ENCODE measurements at regions not wholly inside any gene's neighbourhood (a gene's known extent, or its start where the extent isn't known, plus 50 kb on each side); places are given as distances from the start of the nearest gene placed in this dataset.

DNA sequence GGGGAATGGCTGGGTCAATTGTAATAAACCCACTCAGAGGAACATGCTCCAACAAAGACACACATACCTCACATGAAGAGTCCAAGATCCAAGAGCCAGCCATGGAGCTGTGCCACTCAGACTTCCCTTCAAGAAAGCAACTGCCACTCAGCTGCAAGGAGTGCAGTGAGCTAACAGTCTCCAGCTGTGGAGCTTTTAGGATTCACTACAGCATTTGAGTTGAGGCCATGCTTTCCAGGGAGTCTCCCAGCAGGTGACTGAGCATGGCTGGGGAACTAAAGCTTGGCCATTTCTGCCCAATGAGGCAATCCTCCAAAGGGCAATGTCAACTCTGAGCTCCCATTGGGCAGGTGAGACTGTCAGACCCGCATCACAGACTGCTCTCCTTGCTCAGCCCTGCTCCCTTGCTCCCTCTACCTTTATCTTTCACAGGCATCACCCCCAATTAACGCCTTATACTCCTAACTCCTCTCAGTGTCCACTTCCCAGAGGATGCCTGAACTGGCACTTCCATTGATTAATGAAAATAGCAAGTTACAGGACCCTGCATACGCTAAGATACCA lies 165.3 kb upstream of the CTNNB1 start:
- intact Hi-C loops (cut with DNase I) = no loop called here
- Histone ChIP-seq H3K27ac (no peak overlapping the region), H3K27me3 (no peaks in the 10 kb centered on the region), H3K36me3 (no peaks in the 10 kb centered on the region), H3K9me3 (no peaks in the 10 kb centered on the region), H3K4me1 (no peaks in the 10 kb centered on the region), H3K4me3 (no peak overlapping the region)
- TF ChIP-seq POLR2AphosphoS5 (IDR thresholded peaks at IDR 0.05; ENCODE audit: insufficient read depth in 1 of 2, low read depth in 1 of 2) (no peak), POLR2A (IDR thresholded peaks at IDR 0.05) (no peak)
- TF ChIP-seq, protein P1, sequence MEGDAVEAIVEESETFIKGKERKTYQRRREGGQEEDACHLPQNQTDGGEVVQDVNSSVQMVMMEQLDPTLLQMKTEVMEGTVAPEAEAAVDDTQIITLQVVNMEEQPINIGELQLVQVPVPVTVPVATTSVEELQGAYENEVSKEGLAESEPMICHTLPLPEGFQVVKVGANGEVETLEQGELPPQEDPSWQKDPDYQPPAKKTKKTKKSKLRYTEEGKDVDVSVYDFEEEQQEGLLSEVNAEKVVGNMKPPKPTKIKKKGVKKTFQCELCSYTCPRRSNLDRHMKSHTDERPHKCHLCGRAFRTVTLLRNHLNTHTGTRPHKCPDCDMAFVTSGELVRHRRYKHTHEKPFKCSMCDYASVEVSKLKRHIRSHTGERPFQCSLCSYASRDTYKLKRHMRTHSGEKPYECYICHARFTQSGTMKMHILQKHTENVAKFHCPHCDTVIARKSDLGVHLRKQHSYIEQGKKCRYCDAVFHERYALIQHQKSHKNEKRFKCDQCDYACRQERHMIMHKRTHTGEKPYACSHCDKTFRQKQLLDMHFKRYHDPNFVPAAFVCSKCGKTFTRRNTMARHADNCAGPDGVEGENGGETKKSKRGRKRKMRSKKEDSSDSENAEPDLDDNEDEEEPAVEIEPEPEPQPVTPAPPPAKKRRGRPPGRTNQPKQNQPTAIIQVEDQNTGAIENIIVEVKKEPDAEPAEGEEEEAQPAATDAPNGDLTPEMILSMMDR (IDR thresholded peaks at IDR 0.05) = no peak
- no peak for DNase-seq (ENCODE audit: extremely low spot score in 2 of 2)

DNA sequence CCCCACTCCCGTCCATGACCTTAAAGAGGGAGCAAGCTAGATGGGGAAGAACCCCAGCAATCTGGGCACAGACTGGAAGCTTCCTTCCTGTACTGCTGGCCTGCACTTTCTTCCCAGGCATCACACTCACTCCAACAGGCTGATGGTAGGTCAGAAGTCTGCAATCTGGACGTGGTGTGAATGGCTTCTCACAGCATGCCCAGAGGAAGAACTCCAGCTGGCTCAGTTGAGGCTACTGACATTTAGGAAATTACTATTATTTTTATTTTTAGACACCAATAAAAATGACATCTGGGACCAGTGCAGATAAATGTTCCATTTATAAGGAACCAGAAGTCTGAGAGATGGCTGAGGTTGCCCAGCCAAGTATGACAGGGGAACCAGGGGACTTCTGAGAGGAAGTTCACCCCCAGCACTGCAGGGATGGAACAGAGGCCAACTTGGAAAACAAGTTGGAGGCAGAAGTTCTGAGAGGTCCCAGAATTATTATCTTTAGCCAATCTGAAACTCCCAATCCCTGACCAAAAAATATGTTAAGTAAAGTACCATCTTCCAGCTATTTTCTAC lies 163.8 kb upstream of the CTNNB1 start:
- intact Hi-C loops (cut with DNase I) = no loop called here
- Histone ChIP-seq H3K4me3 (no peak overlapping the region), H3K36me3 (no peaks in the 10 kb centered on the region), H3K9me3 (no peaks in the 10 kb centered on the region), H3K27ac (no peak overlapping the region), H3K4me1 (no peaks in the 10 kb centered on the region), H3K27me3 (no peaks in the 10 kb centered on the region)
- DNase-seq (ENCODE audit: extremely low spot score in 2 of 2) = no peak
- TF ChIP-seq, protein P1 (IDR thresholded peaks at IDR 0.05) = no peak
- TF ChIP-seq POLR2AphosphoS5 (IDR thresholded peaks at IDR 0.05; ENCODE audit: insufficient read depth in 1 of 2, low read depth in 1 of 2) (no peak), POLR2A (IDR thresholded peaks at IDR 0.05) (no peak)

- no peaks in the 10 kb centered on the region for H3K9me3 ChIP-seq
- DNase-seq (ENCODE audit: extremely low spot score in 2 of 2) = no peak
- H3K4me1 ChIP-seq = no peaks in the 10 kb centered on the region
- H3K4me3 ChIP-seq = no peak overlapping the region
- intact Hi-C loops (cut with DNase I) = no loop called here
- no peaks in the 10 kb centered on the region for H3K27me3 ChIP-seq
- H3K36me3 ChIP-seq = no peaks in the 10 kb centered on the region
- no peak for TF ChIP-seq POLR2AphosphoS5 (IDR thresholded peaks at IDR 0.05; ENCODE audit: insufficient read depth in 1 of 2, low read depth in 1 of 2)
- TF ChIP-seq POLR2A (IDR thresholded peaks at IDR 0.05) = no peak
- TF ChIP-seq, protein P1 (IDR thresholded peaks at IDR 0.05) = no peak
- no peak overlapping the region for H3K27ac ChIP-seq
Observed at GRCh38 chr3:41037651-41038334, 161.5 kb upstream of the CTNNB1 start.

- Histone ChIP-seq H3K4me3 (no peak overlapping the region), H3K4me1 (no peaks in the 10 kb centered on the region), H3K27me3 (no peaks in the 10 kb centered on the region), H3K27ac (no peak overlapping the region), H3K36me3 (no peaks in the 10 kb centered on the region), H3K9me3 (no peaks in the 10 kb centered on the region)
- DNase-seq (ENCODE audit: extremely low spot score in 2 of 2) = no peak
- TF ChIP-seq, protein P1 (IDR thresholded peaks at IDR 0.05) = no peak
- TF ChIP-seq POLR2A (IDR thresholded peaks at IDR 0.05) = no peak
- TF ChIP-seq POLR2AphosphoS5 (IDR thresholded peaks at IDR 0.05; ENCODE audit: insufficient read depth in 1 of 2, low read depth in 1 of 2) = no peak
- intact Hi-C loops (cut with DNase I) = no loop called here
Observed at GRCh38 chr3:41040256-41040655, 159.0 kb upstream of the CTNNB1 start.

DNA sequence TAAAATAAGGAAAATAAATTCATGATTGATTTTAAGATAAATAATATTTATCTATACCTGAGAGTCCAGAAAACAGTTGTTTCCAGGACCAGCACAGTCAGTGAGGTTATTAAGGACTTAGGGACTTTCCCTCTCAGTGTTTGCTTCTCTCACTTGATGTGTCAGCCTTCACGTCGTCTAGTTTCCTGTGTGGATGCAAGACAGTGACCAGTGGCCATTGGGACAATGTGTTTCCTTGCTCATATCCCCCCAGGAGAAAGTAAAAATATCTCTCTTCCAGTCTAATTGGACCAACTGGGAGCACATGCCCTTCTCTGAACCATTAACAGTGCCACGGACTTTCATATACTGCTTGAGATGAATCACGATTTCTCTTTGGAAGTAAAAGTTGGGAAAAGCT lies 157.8 kb upstream of the CTNNB1 start:
- intact Hi-C loops (cut with DNase I) = no loop called here
- Histone ChIP-seq H3K36me3 (no peaks in the 10 kb centered on the region), H3K4me1 (no peaks in the 10 kb centered on the region), H3K27ac (no peak overlapping the region), H3K4me3 (no peak overlapping the region), H3K27me3 (no peaks in the 10 kb centered on the region), H3K9me3 (no peaks in the 10 kb centered on the region)
- no peak for DNase-seq (ENCODE audit: extremely low spot score in 2 of 2)
- TF ChIP-seq, protein P1 (IDR thresholded peaks at IDR 0.05) = no peak
- TF ChIP-seq POLR2AphosphoS5 (IDR thresholded peaks at IDR 0.05; ENCODE audit: insufficient read depth in 1 of 2, low read depth in 1 of 2) = no peak
- TF ChIP-seq POLR2A (IDR thresholded peaks at IDR 0.05) = no peak
